B cell (primary cell): ENCODE measurements at regions not wholly inside any gene's neighbourhood (a gene's known extent, or its start where the extent isn't known, plus 50 kb on each side); places are given as distances from the start of the nearest gene placed in this dataset.

Experiments
- ATAC-seq: fragments of 200-7000 bp; cut with Tn5 transposase; one replicate; pipeline ENCODE4 v1.10.0; 2021; ENCODE audit warnings: low read depth, mild to moderate bottlenecking, moderate number of reproducible peaks, moderate library complexity
- CTCF ChIA-PET: fragments of 350-600 bp; sonication (Branson Sonifier 250); formaldehyde crosslinking; loops from one replicate; lab custom pipeline; 2021; ENCODE audit warnings: antibody characterized with exemption, inconsistent platforms; lab: Charles Lee
- POLR2A ChIA-PET: fragments of 350-600 bp; sonication (Branson Sonifier 250); formaldehyde crosslinking; loops from one replicate; lab custom pipeline; 2021; ENCODE audit warnings: antibody characterized with exemption; lab: Charles Lee
- DNase-seq: peaks from one replicate; pipeline ENCODE4 v3.0.0; 2013
- H2AFZ ChIP-seq: 2 replicates; pipeline ENCODE4 v1.6.1; 2012; ENCODE audit warnings: mild to moderate bottlenecking, low read depth, low read length; ENCODE audit not compliant: insufficient read depth, poor library complexity, severe bottlenecking
- H3K27ac ChIP-seq, 2 donors: 1 replicate in 1 of 2; 2 replicates in 1 of 2; pipeline ENCODE4 v1.5.1; 2012 to 2013; ENCODE audit warnings: low read length in 2 of 2, mild to moderate bottlenecking in 2 of 2, moderate library complexity in 1 of 2
- H3K27me3 ChIP-seq, 4 experiments: fragments of 200-600 bp in 1 of 4; sonication (generic) in 1 of 4; replicated peaks in 1 of 4; 1 replicate in 2 of 4; 2 replicates in 2 of 4; pipeline versions ENCODE4 v1.6.1 to v1.7.0; 2013 to 2016; ENCODE audit warnings: low read length in 3 of 4, mild to moderate bottlenecking in 2 of 4, mixed read lengths in 1 of 4, moderate library complexity in 1 of 4; ENCODE audit not compliant: insufficient read depth in 4 of 4, control insufficient read depth in 3 of 4; ENCODE audit errors: control extremely low read depth in 1 of 4
- H3K36me3 ChIP-seq, 2 experiments: replicated peaks in 1 of 2; 1 replicate in 1 of 2; 2 replicates in 1 of 2; pipeline versions ENCODE4 v1.6.1 to v1.7.1; 2013; ENCODE audit warnings: low read length in 1 of 2; ENCODE audit not compliant: insufficient read depth in 2 of 2, control insufficient read depth in 1 of 2; ENCODE audit errors: control extremely low read depth in 1 of 2, extremely low read depth in 1 of 2
- H3K4me1 ChIP-seq, 2 donors: fragments of 200-600 bp in 1 of 2; sonication (generic) in 1 of 2; 1 replicate in 1 of 2; 2 replicates in 1 of 2; pipeline versions ENCODE4 v1.5.1 to v1.6.1; 2013 to 2017; ENCODE audit warnings: low read length in 2 of 2; ENCODE audit not compliant: control insufficient read depth in 2 of 2, insufficient read depth in 2 of 2
- H3K4me2 ChIP-seq: replicated peaks from 2 replicates; pipeline ENCODE3; 2012; ENCODE audit warnings: mild to moderate bottlenecking, low read depth, low read length; ENCODE audit not compliant: poor library complexity, severe bottlenecking
- H3K4me3 ChIP-seq, 5 experiments: fragments of 200-600 bp in 1 of 5; sonication (generic) in 1 of 5; 1 replicate in 3 of 5; 2 replicates in 2 of 5; pipeline versions ENCODE4 v1.5.1 to v1.7.0; 2011 to 2016; ENCODE audit warnings: low read length in 4 of 5, mild to moderate bottlenecking in 4 of 5, low read depth in 2 of 5, control low read depth in 1 of 5, moderate library complexity in 1 of 5; ENCODE audit not compliant: insufficient read depth in 1 of 5; ENCODE audit errors: control extremely low read depth in 1 of 5, extremely low read depth in 1 of 5
- H3K79me2 ChIP-seq: fragments of 200-600 bp; sonication (generic); one replicate; pipeline ENCODE4 v1.6.0; 2016; ENCODE audit warnings: low read length; ENCODE audit not compliant: control insufficient read depth, insufficient read depth
- H3K9ac ChIP-seq: fragments of 200-600 bp; sonication (generic); 2 replicates; pipeline ENCODE4 v1.6.1; 2017; ENCODE audit warnings: mild to moderate bottlenecking, low read length, moderate library complexity
- H3K9me3 ChIP-seq, 3 donors: one replicate each; pipeline versions ENCODE4 v1.6.1 to v1.7.1; 2013; ENCODE audit warnings: low read length in 2 of 3; ENCODE audit not compliant: control insufficient read depth in 2 of 3, insufficient read depth in 1 of 3; ENCODE audit errors: control extremely low read depth in 1 of 3
- H4K20me1 ChIP-seq: 2 replicates; pipeline ENCODE4 v1.6.0; 2012; ENCODE audit warnings: mild to moderate bottlenecking, low read length; ENCODE audit not compliant: insufficient read depth, control insufficient read depth, poor library complexity, severe bottlenecking
- H3K27ac Mint-ChIP-seq: one replicate; pipeline ENCODE4 v1.8.0; 2021; ENCODE audit warnings: mixed read lengths
- H3K27me3 Mint-ChIP-seq: one replicate; pipeline ENCODE4 v1.8.0; 2021; ENCODE audit warnings: mixed read lengths
- H3K4me1 Mint-ChIP-seq: one replicate; pipeline ENCODE4 v1.8.0; 2021; ENCODE audit warnings: mixed read lengths
- H3K4me3 Mint-ChIP-seq: one replicate; pipeline ENCODE4 v1.8.0; 2021; ENCODE audit warnings: mixed read lengths
- H3K9me3 Mint-ChIP-seq: one replicate; pipeline ENCODE4 v1.8.0; 2022; ENCODE audit warnings: mixed read lengths; ENCODE audit not compliant: insufficient read depth
- EZH2 ChIP-seq: IDR thresholded peaks from 2 replicates; pipeline ENCODE4 v1.6.1; 2012; ENCODE audit warnings: borderline replicate concordance, low read depth, mild to moderate bottlenecking, moderate library complexity, low read length; ENCODE audit not compliant: insufficient read depth, poor library complexity, severe bottlenecking
- WGBS: methylation state at CpG from one replicate; pipeline ENCODE4 v1.1.5; 2013; ENCODE audit warnings: missing lambda C conversion rate; ENCODE audit not compliant: insufficient coverage; 5-methylcytosine and 5-hydroxymethylcytosine counted together
- intact Hi-C: fragments of 100-400 bp; cut with micrococcal nuclease; formaldehyde crosslinking; loops from one replicate; pipeline ENCODE4 v1.10.0; 2022
- TF ChIP-seq, protein P1 (sequence below): fragments of 200-600 bp; IDR thresholded peaks from one replicate; pipeline ENCODE4 v1.8.0; 2022; ENCODE audit warnings: antibody characterized with exemption, mild to moderate bottlenecking

DNA sequence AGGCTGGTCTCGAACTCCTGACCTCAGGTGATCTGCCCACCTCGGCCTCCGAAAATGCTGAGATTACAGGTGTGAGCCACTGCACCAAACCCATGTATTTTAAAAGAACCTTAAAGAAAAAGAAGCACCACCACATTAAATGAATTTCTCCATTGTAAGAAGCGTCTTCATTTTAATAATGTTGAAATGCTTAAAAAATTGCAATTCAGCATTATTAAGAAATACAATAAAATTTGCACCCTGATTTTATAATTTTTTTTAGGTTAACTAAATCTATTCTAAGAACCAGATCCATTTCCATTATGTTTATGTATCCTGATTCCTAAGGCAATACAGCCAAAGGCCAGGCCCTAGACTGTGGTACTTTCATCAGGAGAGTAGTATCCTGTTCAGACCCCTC is 167.2 kb downstream of the BTC start:
- ATAC-seq, result no peak

DNA sequence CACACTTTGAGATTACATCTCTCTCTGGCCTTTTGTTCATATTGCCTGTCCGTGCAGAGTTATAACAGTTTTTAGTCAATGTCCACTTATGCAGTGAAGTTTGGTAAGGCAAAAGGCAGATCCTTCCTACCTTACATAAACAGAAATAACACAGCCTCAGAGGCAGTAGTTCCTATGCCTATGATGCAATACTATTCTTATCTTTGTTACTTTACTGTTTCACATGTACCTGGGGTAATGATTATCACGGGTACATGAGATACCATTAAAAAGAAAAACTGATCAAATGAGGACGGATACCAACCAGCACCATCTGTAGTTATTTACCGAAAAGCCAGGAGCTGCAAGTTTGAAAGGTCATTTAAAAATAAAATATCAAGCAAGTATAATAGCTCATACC is 166.8 kb downstream of the BTC start:
- ChIA-PET CTCF (interaction anchor here (1.2 kb wide), 1 partner anchor 9 kb away, joined by 3 read pairs; no protein-coding TSS in a partner anchor), POLR2A (no interaction called here)
- Histone ChIP-seq H3K79me2 (no peaks in the 10 kb centered on the region), H3K4me2 (no peak overlapping the region), H3K27ac (no peak overlapping the region), H3K9me3 (no peaks in the 10 kb centered on the region), H4K20me1 (no peaks in the 10 kb centered on the region), H3K27me3 (peaks cover 0 to 4% (median 0%) of the 10 kb centered on the region in 4 experiments), H3K4me3 (no peak overlapping the region), H3K36me3 (no peaks in the 10 kb centered on the region), H2AFZ (no peak overlapping the region), H3K4me1 (no peaks in the 10 kb centered on the region), H3K9ac (no peak overlapping the region)
- TF ChIP-seq, protein P1, sequence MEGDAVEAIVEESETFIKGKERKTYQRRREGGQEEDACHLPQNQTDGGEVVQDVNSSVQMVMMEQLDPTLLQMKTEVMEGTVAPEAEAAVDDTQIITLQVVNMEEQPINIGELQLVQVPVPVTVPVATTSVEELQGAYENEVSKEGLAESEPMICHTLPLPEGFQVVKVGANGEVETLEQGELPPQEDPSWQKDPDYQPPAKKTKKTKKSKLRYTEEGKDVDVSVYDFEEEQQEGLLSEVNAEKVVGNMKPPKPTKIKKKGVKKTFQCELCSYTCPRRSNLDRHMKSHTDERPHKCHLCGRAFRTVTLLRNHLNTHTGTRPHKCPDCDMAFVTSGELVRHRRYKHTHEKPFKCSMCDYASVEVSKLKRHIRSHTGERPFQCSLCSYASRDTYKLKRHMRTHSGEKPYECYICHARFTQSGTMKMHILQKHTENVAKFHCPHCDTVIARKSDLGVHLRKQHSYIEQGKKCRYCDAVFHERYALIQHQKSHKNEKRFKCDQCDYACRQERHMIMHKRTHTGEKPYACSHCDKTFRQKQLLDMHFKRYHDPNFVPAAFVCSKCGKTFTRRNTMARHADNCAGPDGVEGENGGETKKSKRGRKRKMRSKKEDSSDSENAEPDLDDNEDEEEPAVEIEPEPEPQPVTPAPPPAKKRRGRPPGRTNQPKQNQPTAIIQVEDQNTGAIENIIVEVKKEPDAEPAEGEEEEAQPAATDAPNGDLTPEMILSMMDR, result no peak
- no peak for TF ChIP-seq EZH2
- intact Hi-C loops, result no loop called here
- ATAC-seq (no peak), DNase-seq (no peak)
- Mint-ChIP-seq H3K4me1 (no peaks in the 10 kb centered on the region), H3K27me3 (peaks cover 6% of the 10 kb centered on the region), H3K9me3 (no peaks in the 10 kb centered on the region), H3K27ac (no peak overlapping the region), H3K4me3 (no peak overlapping the region)
- WGBS, result 100% methylated on average over 1 of the region's 4 CpGs

More for the DNA sequence above, 167.2 kb downstream of the BTC start:
- Mint-ChIP-seq H3K9me3 (no peaks in the 10 kb centered on the region), H3K27ac (no peak overlapping the region), H3K4me3 (no peak overlapping the region), H3K27me3 (peaks cover 5% of the 10 kb centered on the region), H3K4me1 (no peaks in the 10 kb centered on the region)
- Histone ChIP-seq H3K27ac (no peak overlapping the region), H3K9ac (no peak overlapping the region), H3K9me3 (no peaks in the 10 kb centered on the region), H2AFZ (no peak overlapping the region), H4K20me1 (no peaks in the 10 kb centered on the region), H3K79me2 (no peaks in the 10 kb centered on the region), H3K4me1 (no peaks in the 10 kb centered on the region), H3K4me3 (no peak overlapping the region), H3K4me2 (no peak overlapping the region), H3K36me3 (no peaks in the 10 kb centered on the region), H3K27me3 (peaks cover 0 to 4% (median 0%) of the 10 kb centered on the region in 4 experiments)
- ChIA-PET CTCF (no interaction called here), POLR2A (no interaction called here)
- 93% methylated on average over 3 of the region's 4 CpGs for WGBS
- DNase-seq, result no peak
- TF ChIP-seq, protein P1, result no peak
- no peak for TF ChIP-seq EZH2
- intact Hi-C loops, result no loop called here
